ENCODE measurements at regions not wholly inside any gene's neighbourhood (a gene's known extent, or its start where the extent isn't known, plus 50 kb on each side); places are given as distances from the start of the nearest gene placed in this dataset.

DNA sequence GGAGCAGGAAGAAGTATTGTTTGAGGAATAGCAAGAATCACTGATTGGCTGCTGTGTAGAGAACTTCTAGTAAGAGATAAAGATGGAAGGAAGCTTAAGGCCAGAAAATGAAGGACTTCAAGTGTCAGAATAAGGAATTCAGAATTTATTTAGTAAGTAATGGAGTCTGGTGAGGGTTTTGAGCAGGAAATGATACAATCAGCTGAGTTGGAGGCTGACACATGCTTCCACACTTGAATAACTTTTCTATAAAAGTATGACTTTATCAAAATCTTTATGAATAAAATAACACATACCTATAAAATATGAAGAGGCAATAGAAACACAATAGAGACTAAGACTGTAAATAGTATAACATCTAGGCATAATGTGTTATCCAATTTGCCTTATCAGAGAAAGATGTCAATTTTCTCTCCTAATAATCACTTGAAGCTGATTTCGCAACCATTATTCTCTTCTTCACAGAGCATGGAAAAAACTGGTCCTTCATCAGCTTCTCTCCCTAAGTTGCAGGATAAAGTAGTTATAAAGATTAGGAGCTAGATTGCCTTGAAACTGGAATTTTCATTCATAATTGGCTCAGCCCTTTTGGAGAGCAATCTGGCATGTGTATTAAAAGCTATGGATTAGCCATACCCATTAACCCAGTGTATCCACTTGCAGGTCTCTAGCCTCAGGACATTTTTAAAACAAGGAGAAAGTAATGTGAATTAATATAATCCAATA, 143.4 kb downstream of the ZNF608 start:
- no peaks in the 10 kb centered on the region for H3K27me3 ChIP-seq (replicated peaks in 1 of 4; ENCODE audit: control insufficient read depth in 3 of 4, extremely low read depth in 1 of 4, insufficient read depth in 3 of 4, low read length in 3 of 4)
- H3K23me2 ChIP-seq (ENCODE audit: low read depth, low read length): no peaks in the 10 kb centered on the region
- no peak overlapping the region for H4K8ac ChIP-seq (ENCODE audit: extremely low read depth, insufficient read depth, low read length)
- H2BK5ac ChIP-seq (ENCODE audit: low read depth, low read length): no peak overlapping the region
- H3K4me2 ChIP-seq (ENCODE audit: insufficient read depth in 1 of 2, low read depth in 2 of 2, low read length in 2 of 2): no peak overlapping the region
- H3K9me3 ChIP-seq (ENCODE audit: insufficient read depth in 2 of 2, low read depth in 1 of 2, low read length in 1 of 2): no peaks in the 10 kb centered on the region
- FAIRE-seq (no peak), DNase-seq (ENCODE audit: low read depth in 1 of 2, low spot score in 2 of 2) (no peak)
- no peak overlapping the region for H2BK15ac ChIP-seq (ENCODE audit: low read length)
- H3K23ac ChIP-seq (ENCODE audit: insufficient read length): no peak overlapping the region
- no peak overlapping the region for H3K14ac ChIP-seq (ENCODE audit: insufficient read length)
- H3K79me2 ChIP-seq (ENCODE audit: control insufficient read depth in 1 of 2, insufficient read depth in 2 of 2, low read length in 2 of 2): no peaks in the 10 kb centered on the region
- no peak overlapping the region for H2AFZ ChIP-seq (ENCODE audit: low read length)
- CTCF ChIA-PET (ENCODE audit: partially characterized antibody): no interaction called here
- no peak overlapping the region for H3K4me3 ChIP-seq (ENCODE audit: extremely low read depth in 1 of 4, insufficient read depth in 2 of 4, low read depth in 3 of 4, low read length in 4 of 4)
- H3K18ac ChIP-seq (ENCODE audit: extremely low read depth, low read length): no peak overlapping the region
- no peak overlapping the region for H3K9ac ChIP-seq (replicated peaks in 1 of 4; ENCODE audit: extremely low read depth in 1 of 4, low read depth in 3 of 4, low read length in 3 of 4)
- TF ChIP-seq BRCA1 (IDR thresholded peaks at IDR 0.05; ENCODE audit: low read depth, low read length): no peak
- TF ChIP-seq CEBPB (IDR thresholded peaks at IDR 0.05; ENCODE audit: low read depth, low read length): peak; percentile 78
- 79% methylated on average over 1 of the region's 1 CpG; no CpG with 5 or more reads in 1 of the 2 experiments for WGBS, 2 experiments (ENCODE audit: extremely low coverage in 1 of 2, insufficient coverage in 1 of 2, insufficient read length in 1 of 2, insufficient replicate concordance in 2 of 2, low coverage in 1 of 2, low lambda C conversion rate in 2 of 2, missing lambda C conversion rate in 1 of 2)
- H3K27ac ChIP-seq (ENCODE audit: low read depth, low read length): no peak overlapping the region
- H2BK20ac ChIP-seq (ENCODE audit: low read length): no peak overlapping the region
- no peaks in the 10 kb centered on the region for H3K36me3 ChIP-seq (ENCODE audit: control insufficient read depth in 2 of 4, insufficient read depth in 4 of 4, low read length in 3 of 4)
- no peak overlapping the region for H2BK12ac ChIP-seq (ENCODE audit: low read depth, low read length)
- no peaks in the 10 kb centered on the region for H3K79me1 ChIP-seq (ENCODE audit: low read depth, low read length)
- H4K91ac ChIP-seq (replicated peaks; ENCODE audit: insufficient read length, low read length): no peak overlapping the region
- no peak overlapping the region for H2AK5ac ChIP-seq (ENCODE audit: low read depth, low read length)
- POLR2A ChIA-PET (ENCODE audit: partially characterized antibody): no interaction called here
- H2BK120ac ChIP-seq (replicated peaks; ENCODE audit: low read depth, low read length): no peak overlapping the region
- no peak overlapping the region for H3K4ac ChIP-seq (replicated peaks; ENCODE audit: insufficient read length, low read depth, low read length)
- H4K5ac ChIP-seq (ENCODE audit: insufficient read length, low read depth, low read length): no peak overlapping the region
- peaks cover 0 to 8% (median 1%) of the 10 kb centered on the region in 4 experiments; a peak in 2 of 7 replicates for H3K4me1 ChIP-seq (replicated peaks in 1 of 4; ENCODE audit: control insufficient read depth in 3 of 4, insufficient read depth in 4 of 4, low read length in 3 of 4)
- H4K20me1 ChIP-seq (replicated peaks in 1 of 2; ENCODE audit: control insufficient read depth in 1 of 2, insufficient read depth in 2 of 2, low read length in 2 of 2): no peaks in the 10 kb centered on the region
- no peak overlapping the region for H3K56ac ChIP-seq (replicated peaks; ENCODE audit: insufficient read length, low read depth, low read length)

Measured in H1 (cell line).